RPMI7951 (cell line): ENCODE measurements at regions not wholly inside any gene's neighbourhood (a gene's known extent, or its start where the extent isn't known, plus 50 kb on each side); places are given as distances from the start of the nearest gene placed in this dataset.
"Not testable (repeated sequence)": the region's sequence is repeated elsewhere in the genome, so short reads cannot be mapped to it uniquely, and the experiment has no call there.

Experiments used
- DNase-seq: peaks from one replicate; pipeline ENCODE4 v3.0.0-alpha.2; 2012; ENCODE audit warnings: low read depth

DNA sequence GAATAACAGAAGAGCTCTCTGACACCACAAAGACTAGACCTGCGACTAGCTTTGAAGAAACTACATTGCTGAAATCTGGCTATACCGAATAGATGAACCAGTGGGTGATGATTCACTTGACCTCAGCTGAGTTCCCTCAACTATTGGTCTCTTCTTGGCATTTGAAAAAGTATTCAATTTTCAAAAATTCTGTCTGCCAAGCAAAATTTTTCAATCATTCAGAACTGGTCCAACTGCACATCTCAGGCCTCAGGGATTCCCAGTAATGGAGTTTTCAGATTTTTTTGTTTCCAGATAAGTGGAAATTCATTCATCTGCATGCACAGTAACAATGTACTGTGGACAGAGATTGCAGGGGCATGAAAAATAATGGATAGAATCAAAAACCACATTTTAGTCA, 121.4 kb upstream of the NAA20 start:
- no peak for DNase-seq

- DNase-seq, result peak; percentile 71
These were observed 119.3 kb upstream of the NAA20 start for GRCh38 chr20:19897891-19898290.

DNA sequence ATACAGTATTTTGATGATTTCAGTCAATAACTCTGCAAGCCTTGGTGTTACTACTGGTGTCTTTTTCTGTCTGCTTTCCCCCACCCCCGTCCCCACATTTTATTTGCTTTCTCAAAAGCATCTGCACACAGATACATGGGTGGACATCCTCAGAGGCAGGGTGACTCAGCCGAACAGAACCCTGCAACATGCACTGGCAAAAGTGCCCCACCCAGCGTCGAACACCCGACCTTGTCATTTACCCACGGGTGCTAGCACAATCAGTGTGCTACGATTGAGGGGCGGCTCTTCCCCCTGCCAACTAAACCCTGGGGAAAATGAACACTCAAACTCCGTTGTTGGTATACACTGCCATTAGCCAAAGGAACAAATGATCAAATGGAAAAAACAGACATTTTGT, 115.9 kb upstream of the NAA20 start:
- DNase-seq, result peak; percentile 71

- DNase-seq, result peak; percentile 79
These were observed 113.9 kb upstream of the NAA20 start for GRCh38 chr20:19903168-19903811.

DNA sequence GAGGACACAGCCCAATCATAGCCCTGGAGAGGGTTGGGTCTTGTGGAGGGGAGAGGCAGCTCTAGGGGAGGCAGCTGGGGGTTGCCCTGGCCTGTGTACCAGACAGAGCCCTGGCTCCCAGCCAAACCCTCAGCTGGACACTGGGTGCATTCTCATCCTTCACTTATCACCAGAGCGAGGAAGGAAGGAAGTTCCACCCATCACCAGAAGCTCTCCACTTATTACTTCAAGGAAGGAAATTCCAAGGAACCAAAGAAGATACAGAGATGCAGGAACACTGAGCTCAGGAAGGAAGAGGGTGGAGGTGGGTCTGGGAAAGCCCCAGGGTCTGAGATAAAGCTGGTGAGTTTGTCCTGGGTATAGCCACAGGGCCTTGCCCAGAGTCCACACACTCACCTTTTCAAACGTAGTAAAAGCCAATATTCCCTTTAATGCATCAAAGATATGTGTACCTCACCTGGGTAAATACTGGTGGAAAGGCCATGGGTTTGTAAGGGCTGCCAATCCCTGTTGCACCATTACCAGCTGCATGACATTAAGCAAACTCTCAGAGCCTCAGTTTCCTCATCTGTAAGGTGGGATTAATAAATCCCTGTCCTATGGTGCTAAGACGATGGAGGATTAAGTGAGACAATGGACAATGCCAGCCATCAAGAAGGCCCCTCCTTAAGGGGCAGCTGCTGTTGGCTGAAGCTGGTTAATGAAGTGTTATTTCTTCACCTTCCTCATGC, 109.7 kb upstream of the NAA20 start:
- DNase-seq, result peak; percentile 63

GRCh38 chr20:19908576-19908975, 108.6 kb upstream of the NAA20 start:
- DNase-seq, result no peak

DNA sequence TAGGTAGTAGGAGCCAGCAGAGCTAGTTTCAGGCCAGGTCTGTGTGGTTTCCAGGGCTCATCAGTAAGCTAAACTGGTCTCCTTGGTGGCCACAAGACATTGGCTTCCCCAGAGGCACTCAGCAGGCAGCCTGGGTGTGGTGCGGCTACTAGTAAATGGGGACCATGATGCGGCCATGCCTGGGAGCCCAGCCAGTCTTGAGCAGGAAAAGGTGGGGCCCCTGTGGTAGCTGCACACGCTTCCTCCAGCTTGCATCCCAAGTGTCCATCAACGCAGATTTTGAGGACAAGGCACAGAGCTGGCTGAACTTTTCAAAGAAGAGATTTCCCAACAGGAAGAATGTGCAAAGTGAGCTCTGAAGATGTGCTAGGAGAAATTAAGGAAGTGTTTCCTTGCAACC, 107.4 kb upstream of the NAA20 start:
- DNase-seq, result peak; percentile 70

- DNase-seq, result no peak
These were observed 105.3 kb upstream of the NAA20 start for GRCh38 chr20:19911810-19912382.

GRCh38 chr20:19913349-19913748, 103.8 kb upstream of the NAA20 start:
- DNase-seq, result no peak

- peak; percentile 70 for DNase-seq
These were observed 103.1 kb upstream of the NAA20 start for GRCh38 chr20:19913927-19914614.

DNA sequence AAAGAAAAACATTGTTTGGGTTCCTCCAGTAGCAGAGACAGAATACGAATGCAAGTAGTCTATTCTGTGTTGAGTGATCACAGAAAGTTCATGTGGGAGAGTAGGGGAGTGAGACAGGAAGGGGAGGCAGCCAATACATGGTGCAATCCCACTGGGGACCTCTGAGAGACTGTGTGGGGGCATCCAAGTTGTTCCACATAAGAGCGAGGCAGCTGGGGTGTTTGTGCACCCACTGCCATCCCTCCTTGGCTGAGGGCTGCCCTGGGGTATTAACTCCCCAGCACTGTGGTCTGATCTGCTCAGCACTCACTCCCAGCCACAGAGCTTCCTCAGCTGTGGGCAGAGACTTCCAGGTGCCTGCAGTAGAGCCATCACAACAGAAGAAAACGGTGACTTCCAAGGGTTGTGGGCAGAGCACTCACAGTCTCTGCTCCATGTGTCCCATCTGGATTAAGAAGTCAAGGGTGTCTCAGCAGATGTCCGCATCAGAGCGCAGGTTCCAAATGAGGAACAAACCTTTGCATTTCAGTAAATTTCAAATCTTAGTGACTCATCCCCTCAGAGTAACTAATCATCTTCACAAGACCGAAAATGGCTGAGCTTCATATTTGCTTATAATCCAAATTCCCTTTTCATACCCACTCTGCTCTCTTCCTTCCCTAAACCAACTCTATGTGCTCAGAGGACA, 101.9 kb upstream of the NAA20 start:
- peak; percentile 35 for DNase-seq

GRCh38 chr20:19916531-19917485, 100.4 kb upstream of the NAA20 start:
- no peak for DNase-seq

GRCh38 chr20:19918965-19919329, 98.2 kb upstream of the NAA20 start:
- peak; percentile 47 for DNase-seq

DNA sequence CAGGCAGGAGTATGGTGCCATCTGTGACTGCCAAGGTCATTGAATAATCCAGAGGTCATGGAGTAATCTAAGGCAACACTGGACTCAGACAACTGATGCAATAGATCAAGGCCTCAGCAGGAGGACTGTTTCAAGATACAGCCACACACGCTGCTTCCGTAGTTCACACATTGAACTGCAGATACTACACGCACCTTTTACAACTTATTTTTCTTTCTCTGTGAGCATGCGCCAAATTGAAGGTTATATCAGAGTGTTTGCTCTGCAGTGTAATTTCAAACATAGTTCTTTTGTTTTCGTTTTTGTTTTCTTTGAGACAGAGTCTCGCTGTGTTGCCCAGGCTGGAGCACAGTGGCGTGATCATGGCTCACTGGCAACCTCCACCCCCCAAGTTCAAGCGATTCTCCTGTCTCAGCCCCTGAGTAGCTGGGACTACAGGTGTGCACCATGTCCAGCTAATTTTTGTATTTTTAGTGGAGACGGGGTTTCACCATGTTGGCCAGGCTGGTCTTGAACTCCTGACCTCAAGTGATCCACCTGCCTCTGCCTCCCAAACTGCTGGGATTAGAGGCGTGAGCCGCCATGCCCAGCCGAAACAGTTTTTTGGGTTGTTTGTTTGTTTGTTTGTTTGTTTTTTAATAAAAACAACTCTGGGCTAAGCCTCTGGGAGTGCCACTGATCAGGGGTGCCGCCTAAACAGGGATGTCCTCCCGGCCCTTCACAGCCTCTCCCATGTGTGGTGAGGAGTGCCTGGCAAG, 96.6 kb upstream of the NAA20 start:
- DNase-seq, result no peak

- no peak for DNase-seq
These were observed 95.8 kb upstream of the NAA20 start for GRCh38 chr20:19921284-19921793.

- DNase-seq, result not testable (repeated sequence)
These were observed 95.3 kb upstream of the NAA20 start for GRCh38 chr20:19921829-19922228.

DNA sequence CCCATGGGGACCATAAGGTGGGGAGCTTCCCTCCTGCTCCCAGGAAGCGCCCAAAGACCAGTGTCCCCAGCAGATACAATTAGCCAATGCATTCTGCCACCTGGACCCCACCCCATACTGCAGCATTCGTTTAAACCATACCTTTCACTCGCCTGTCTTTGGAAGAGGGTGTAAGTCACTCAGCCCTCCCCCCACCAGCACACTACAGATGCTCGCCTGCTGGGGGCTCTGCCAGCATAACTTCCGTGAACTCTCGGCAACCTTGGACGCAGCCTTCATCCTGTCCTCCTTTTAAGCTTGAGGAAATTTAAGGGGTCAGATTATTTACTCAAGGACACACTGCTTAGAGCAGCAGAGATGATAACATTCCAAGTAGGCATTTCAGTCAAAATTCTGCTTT, 94.4 kb upstream of the NAA20 start:
- no peak for DNase-seq

GRCh38 chr20:19923762-19924161, 93.4 kb upstream of the NAA20 start:
- DNase-seq, result no peak

- DNase-seq, result no peak
These were observed 92.9 kb upstream of the NAA20 start for GRCh38 chr20:19924255-19924654.

- no peak for DNase-seq
These were observed 90.6 kb upstream of the NAA20 start for GRCh38 chr20:19926591-19926990.
